Liver (tissue), 3 donors: ENCODE measurements at regions not wholly inside any gene's neighbourhood (a gene's known extent, or its start where the extent isn't known, plus 50 kb on each side); places are given as distances from the start of the nearest gene placed in this dataset.

Experiments
- GABPA ChIP-seq, 2 donors: IDR thresholded peaks in 1 of 2; conservative IDR thresholded peaks in 1 of 2; 2 replicates each; pipeline ENCODE4 v1.6.1; 2016; ENCODE audit warnings: antibody characterized with exemption in 2 of 2, mild to moderate bottlenecking in 1 of 2, moderate library complexity in 1 of 2
- HNF4G ChIP-seq: IDR thresholded peaks from 2 replicates; pipeline ENCODE4 v1.6.1; 2016; ENCODE audit warnings: antibody characterized with exemption
- JUND ChIP-seq, 2 donors: IDR thresholded peaks; 2 replicates each; pipeline ENCODE4 v1.6.1; 2016; ENCODE audit warnings: antibody characterized with exemption in 2 of 2
- NR2F2 ChIP-seq: IDR thresholded peaks from 2 replicates; pipeline ENCODE4 v1.6.1; 2016; ENCODE audit warnings: antibody characterized with exemption
- RAD21 ChIP-seq, 2 donors: IDR thresholded peaks; 2 replicates each; pipeline ENCODE4 v1.6.1; 2016; ENCODE audit warnings: antibody characterized with exemption in 2 of 2, mild to moderate bottlenecking in 2 of 2
- RXRA ChIP-seq, 2 donors: IDR thresholded peaks; 2 replicates each; pipeline ENCODE4 v1.6.1; 2017 to 2018; ENCODE audit warnings: antibody characterized with exemption in 2 of 2, mild to moderate bottlenecking in 1 of 2
- SP1 ChIP-seq: IDR thresholded peaks from 2 replicates; pipeline ENCODE4 v1.6.1; 2018; ENCODE audit warnings: antibody characterized with exemption, mild to moderate bottlenecking
- TAF1 ChIP-seq: conservative IDR thresholded peaks from 2 replicates; pipeline ENCODE4 v1.6.1; 2016; ENCODE audit warnings: antibody characterized with exemption, mild to moderate bottlenecking
- YY1 ChIP-seq: IDR thresholded peaks from 2 replicates; pipeline ENCODE4 v1.6.1; 2016; ENCODE audit warnings: antibody characterized with exemption, mild to moderate bottlenecking
- TF ChIP-seq, protein P1 (sequence below): fragments of 150-350 bp; IDR thresholded peaks from 2 replicates; pipeline ENCODE4 v1.5.1; 2017; ENCODE audit warnings: improper control_type of control experiment, low read depth, low read length; ENCODE audit not compliant: missing input control
- TF ChIP-seq, protein P2 (sequence below): IDR thresholded peaks from 2 replicates; pipeline ENCODE4 v1.6.1; 2016; ENCODE audit warnings: antibody characterized with exemption
- TF ChIP-seq, protein P3 (sequence below): IDR thresholded peaks from 2 replicates; pipeline ENCODE4 v1.6.1; 2016; ENCODE audit warnings: antibody characterized with exemption
- TF ChIP-seq, protein P4 (sequence below): IDR thresholded peaks from 2 replicates; pipeline ENCODE4 v1.6.1; 2016; ENCODE audit warnings: antibody characterized with exemption, mild to moderate bottlenecking
- donor health status: healthy.
- donor health status: healthy.

DNA sequence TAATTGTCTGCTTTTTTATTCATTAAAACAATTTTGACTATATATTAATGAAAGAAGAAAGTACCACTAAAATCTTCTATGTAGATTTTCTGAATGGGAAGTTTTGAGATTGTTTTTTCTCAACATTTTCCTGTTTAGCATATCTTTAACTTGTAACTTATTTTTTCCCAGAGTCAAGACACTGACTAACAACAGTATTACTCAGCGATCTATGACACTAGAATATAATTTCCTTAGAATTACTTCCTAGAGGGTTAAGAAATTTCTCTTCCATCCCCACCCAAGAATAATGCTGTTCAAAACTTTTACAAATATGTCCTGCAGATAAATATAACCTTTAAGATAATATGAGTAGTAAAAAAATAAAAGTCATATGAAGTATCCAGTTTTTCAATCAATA lies 218.2 kb upstream of the NR5A2 start:
- TF ChIP-seq, protein P1, sequence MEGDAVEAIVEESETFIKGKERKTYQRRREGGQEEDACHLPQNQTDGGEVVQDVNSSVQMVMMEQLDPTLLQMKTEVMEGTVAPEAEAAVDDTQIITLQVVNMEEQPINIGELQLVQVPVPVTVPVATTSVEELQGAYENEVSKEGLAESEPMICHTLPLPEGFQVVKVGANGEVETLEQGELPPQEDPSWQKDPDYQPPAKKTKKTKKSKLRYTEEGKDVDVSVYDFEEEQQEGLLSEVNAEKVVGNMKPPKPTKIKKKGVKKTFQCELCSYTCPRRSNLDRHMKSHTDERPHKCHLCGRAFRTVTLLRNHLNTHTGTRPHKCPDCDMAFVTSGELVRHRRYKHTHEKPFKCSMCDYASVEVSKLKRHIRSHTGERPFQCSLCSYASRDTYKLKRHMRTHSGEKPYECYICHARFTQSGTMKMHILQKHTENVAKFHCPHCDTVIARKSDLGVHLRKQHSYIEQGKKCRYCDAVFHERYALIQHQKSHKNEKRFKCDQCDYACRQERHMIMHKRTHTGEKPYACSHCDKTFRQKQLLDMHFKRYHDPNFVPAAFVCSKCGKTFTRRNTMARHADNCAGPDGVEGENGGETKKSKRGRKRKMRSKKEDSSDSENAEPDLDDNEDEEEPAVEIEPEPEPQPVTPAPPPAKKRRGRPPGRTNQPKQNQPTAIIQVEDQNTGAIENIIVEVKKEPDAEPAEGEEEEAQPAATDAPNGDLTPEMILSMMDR: no peak
- TF ChIP-seq RAD21 (IDR thresholded peaks at IDR 0.05) (no peak), YY1 (no peak), SP1 (no peak), TAF1 (no peak), JUND (IDR thresholded peaks at IDR 0.05) (no peak), RXRA (IDR thresholded peaks at IDR 0.05) (no peak), HNF4G (no peak), NR2F2 (no peak), GABPA (IDR thresholded peaks at IDR 0.05 in 1 of 2, conservative IDR thresholded peaks at IDR 0.05 in 1 of 2) (no peak)
- TF ChIP-seq, protein P2, sequence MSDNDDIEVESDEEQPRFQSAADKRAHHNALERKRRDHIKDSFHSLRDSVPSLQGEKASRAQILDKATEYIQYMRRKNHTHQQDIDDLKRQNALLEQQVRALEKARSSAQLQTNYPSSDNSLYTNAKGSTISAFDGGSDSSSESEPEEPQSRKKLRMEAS: no peak
- TF ChIP-seq, protein P3, sequence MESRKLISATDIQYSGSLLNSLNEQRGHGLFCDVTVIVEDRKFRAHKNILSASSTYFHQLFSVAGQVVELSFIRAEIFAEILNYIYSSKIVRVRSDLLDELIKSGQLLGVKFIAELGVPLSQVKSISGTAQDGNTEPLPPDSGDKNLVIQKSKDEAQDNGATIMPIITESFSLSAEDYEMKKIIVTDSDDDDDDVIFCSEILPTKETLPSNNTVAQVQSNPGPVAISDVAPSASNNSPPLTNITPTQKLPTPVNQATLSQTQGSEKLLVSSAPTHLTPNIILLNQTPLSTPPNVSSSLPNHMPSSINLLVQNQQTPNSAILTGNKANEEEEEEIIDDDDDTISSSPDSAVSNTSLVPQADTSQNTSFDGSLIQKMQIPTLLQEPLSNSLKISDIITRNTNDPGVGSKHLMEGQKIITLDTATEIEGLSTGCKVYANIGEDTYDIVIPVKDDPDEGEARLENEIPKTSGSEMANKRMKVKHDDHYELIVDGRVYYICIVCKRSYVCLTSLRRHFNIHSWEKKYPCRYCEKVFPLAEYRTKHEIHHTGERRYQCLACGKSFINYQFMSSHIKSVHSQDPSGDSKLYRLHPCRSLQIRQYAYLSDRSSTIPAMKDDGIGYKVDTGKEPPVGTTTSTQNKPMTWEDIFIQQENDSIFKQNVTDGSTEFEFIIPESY: no peak
- TF ChIP-seq, protein P4, sequence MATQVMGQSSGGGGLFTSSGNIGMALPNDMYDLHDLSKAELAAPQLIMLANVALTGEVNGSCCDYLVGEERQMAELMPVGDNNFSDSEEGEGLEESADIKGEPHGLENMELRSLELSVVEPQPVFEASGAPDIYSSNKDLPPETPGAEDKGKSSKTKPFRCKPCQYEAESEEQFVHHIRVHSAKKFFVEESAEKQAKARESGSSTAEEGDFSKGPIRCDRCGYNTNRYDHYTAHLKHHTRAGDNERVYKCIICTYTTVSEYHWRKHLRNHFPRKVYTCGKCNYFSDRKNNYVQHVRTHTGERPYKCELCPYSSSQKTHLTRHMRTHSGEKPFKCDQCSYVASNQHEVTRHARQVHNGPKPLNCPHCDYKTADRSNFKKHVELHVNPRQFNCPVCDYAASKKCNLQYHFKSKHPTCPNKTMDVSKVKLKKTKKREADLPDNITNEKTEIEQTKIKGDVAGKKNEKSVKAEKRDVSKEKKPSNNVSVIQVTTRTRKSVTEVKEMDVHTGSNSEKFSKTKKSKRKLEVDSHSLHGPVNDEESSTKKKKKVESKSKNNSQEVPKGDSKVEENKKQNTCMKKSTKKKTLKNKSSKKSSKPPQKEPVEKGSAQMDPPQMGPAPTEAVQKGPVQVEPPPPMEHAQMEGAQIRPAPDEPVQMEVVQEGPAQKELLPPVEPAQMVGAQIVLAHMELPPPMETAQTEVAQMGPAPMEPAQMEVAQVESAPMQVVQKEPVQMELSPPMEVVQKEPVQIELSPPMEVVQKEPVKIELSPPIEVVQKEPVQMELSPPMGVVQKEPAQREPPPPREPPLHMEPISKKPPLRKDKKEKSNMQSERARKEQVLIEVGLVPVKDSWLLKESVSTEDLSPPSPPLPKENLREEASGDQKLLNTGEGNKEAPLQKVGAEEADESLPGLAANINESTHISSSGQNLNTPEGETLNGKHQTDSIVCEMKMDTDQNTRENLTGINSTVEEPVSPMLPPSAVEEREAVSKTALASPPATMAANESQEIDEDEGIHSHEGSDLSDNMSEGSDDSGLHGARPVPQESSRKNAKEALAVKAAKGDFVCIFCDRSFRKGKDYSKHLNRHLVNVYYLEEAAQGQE: no peak
